A673 (cell line): ENCODE measurements at regions not wholly inside any gene's neighbourhood (a gene's known extent, or its start where the extent isn't known, plus 50 kb on each side); places are given as distances from the start of the nearest gene placed in this dataset.

Source experiments
- BruUV-seq: library from RNA; stranded (reverse); fragments of 400-500 nt; replicated peaks from 2 replicates; lab custom pipeline; 2021; lab: Mats Ljungman, UMichigan
- CTCF ChIA-PET: fragments of 300-600 bp; sonication (Branson Sonifier 250); formaldehyde crosslinking; loops from one replicate; lab custom pipeline; 2022; ENCODE audit warnings: antibody characterized with exemption; lab: Charles Lee
- POLR2A ChIA-PET: fragments of 300-600 bp; sonication (Branson Sonifier 250); formaldehyde crosslinking; loops from one replicate; lab custom pipeline; 2022; ENCODE audit warnings: antibody characterized with exemption; ENCODE audit not compliant: low non-redundant PET; lab: Charles Lee
- DNase-seq: peaks from one replicate; pipeline ENCODE4 v3.0.0-alpha.2; 2015; ENCODE audit warnings: low spot score
- H3K27ac ChIP-seq: fragments of 200-600 bp; sonication (generic); 2 replicates; pipeline ENCODE4 v1.5.1; 2016; ENCODE audit warnings: mixed run types, low read depth, mild to moderate bottlenecking, mixed read lengths, antibody characterized with exemption, low read length; ENCODE audit not compliant: poor library complexity, severe bottlenecking
- H3K27me3 ChIP-seq: fragments of 200-600 bp; sonication (generic); replicated peaks from 2 replicates; pipeline ENCODE4 v1.6.1; 2017; ENCODE audit warnings: mixed run types, low read depth, mild to moderate bottlenecking, mixed read lengths, antibody characterized with exemption, low read length; ENCODE audit not compliant: insufficient read depth, poor library complexity
- H3K36me3 ChIP-seq: fragments of 200-600 bp; sonication (generic); 2 replicates; pipeline ENCODE4 v1.6.1; 2016; ENCODE audit warnings: mixed run types, mild to moderate bottlenecking, mixed read lengths, antibody characterized with exemption, low read length; ENCODE audit not compliant: insufficient read depth, poor library complexity, severe bottlenecking
- H3K4me1 ChIP-seq: fragments of 200-600 bp; sonication (generic); 2 replicates; pipeline ENCODE4 v1.6.1; 2017; ENCODE audit warnings: mixed run types, mild to moderate bottlenecking, mixed read lengths, antibody characterized with exemption, low read length; ENCODE audit not compliant: insufficient read depth, poor library complexity, severe bottlenecking
- H3K4me3 ChIP-seq: fragments of 200-600 bp; sonication (generic); 2 replicates; pipeline ENCODE4 v1.5.1; 2016; ENCODE audit warnings: low read depth, mixed run types, mild to moderate bottlenecking, mixed read lengths, low read length; ENCODE audit not compliant: poor library complexity, severe bottlenecking
- H3K9me3 ChIP-seq: fragments of 200-600 bp; sonication (generic); 2 replicates; pipeline ENCODE4 v1.6.1; 2016; ENCODE audit warnings: mixed run types, low read depth, mild to moderate bottlenecking, mixed read lengths, antibody characterized with exemption, low read length; ENCODE audit not compliant: poor library complexity, severe bottlenecking
- CTCF ChIP-seq: fragments of 300-800, 200-600 bp; sonication (generic); conservative IDR thresholded peaks from 2 replicates; pipeline ENCODE4 v1.5.1; 2017; ENCODE audit warnings: low read depth, mild to moderate bottlenecking, antibody characterized with exemption, low read length, moderate library complexity, mixed read lengths
- EZH2 ChIP-seq: fragments of 200-600 bp; sonication (generic); IDR thresholded peaks from 2 replicates; pipeline ENCODE4 v1.6.1; 2017; ENCODE audit warnings: borderline replicate concordance, low read depth, mild to moderate bottlenecking, mixed read lengths, antibody characterized with exemption, low read length; ENCODE audit not compliant: poor library complexity, severe bottlenecking
- intact Hi-C: fragments of 100-400 bp; cut with micrococcal nuclease; formaldehyde crosslinking; loops from one replicate; pipeline ENCODE4 v1.10.0; 2022; ENCODE audit not compliant: unreplicated experiment

DNA sequence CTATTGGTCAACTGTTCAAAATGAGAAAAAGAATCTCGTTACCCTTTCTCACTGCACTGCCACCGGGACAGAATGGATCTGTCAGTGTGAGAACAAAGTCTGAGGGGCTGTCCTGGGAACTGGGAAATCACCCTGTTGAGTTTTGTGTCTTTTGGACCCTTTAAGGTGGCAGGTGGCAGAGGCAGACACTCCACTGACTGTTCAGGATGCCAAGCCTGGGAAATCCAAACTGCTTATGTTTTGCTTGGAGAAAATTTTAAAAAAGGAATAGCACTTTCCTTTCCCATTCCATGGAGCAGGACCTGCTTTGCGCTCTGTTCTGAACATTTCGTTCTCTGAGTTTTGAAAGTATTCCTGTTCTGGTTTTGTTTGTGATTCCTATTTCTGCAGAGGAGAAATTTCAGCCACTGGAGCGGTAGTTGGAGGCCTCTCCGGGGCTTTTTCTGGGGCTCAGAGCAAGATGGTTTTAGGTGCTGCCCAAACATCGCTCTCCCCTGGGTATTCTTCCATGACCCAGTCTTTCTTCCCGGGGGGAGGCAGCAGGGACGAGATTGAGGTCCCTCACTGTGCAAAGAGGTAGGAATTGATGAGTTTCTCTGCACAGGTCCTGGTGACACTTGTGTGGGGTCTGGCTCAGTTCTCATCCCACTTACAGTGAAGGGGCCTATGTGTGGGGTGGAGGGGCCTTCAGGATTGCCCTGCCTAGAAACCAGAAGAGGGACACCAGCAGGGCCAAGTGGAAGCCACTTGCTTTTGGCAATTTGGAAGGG is 138.5 kb upstream of the SYT13 start:
- CTCF ChIA-PET, result no interaction called here
- TF ChIP-seq EZH2 (no peak), CTCF (no peak)
- POLR2A ChIA-PET, result interaction anchor here (0.6 kb wide), 1 partner anchor 189 kb away, joined by 3 read pairs; no protein-coding TSS in a partner anchor
- Histone ChIP-seq H3K36me3 (no peaks in the 10 kb centered on the region), H3K27ac (no peak overlapping the region), H3K4me1 (no peaks in the 10 kb centered on the region), H3K9me3 (no peaks in the 10 kb centered on the region), H3K27me3 (no peaks in the 10 kb centered on the region), H3K4me3 (no peak overlapping the region)
- intact Hi-C loops, result loop anchor here (10.0 kb wide), 1 partner anchor 1510 kb away; the partner anchor contains the start of gene CSTPP1
- no TSS peak for BruUV-seq
- DNase-seq, result no peak

DNA sequence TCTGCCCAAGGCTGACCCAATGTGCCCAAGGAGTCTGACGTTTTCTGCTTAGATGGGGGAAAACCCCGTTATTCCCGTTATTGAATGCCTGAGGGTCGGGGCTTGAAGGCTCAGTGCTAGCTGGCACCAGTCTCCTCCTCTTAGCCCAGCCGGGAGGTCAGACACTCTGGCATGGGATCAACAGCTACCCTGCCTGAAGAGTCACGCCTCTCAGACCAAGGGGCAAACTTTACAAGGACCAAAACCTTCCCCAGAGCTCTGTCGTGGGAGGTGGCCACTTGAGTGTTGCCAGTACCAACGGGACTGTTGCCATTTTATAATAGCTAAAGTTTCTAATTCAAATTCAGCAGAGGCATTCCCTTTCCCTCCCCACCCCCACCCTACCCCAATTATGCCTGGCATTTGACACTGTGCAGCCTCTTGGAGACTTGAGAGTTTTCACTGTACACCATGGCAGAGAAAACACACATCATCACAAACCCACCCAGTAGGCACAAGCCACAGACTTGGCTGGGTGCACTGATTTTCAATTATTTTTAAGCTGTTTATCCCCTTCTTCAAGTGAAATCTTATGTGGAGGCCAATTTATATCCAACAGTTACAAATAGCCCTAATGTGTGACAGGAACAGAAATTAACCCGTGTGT is 137.5 kb upstream of the SYT13 start:
- intact Hi-C loops, result loop anchor here (10.0 kb wide), 1 partner anchor 1511 kb away; the partner anchor contains the start of gene CSTPP1
- no TSS peak for BruUV-seq
- POLR2A ChIA-PET, result no interaction called here

DNA sequence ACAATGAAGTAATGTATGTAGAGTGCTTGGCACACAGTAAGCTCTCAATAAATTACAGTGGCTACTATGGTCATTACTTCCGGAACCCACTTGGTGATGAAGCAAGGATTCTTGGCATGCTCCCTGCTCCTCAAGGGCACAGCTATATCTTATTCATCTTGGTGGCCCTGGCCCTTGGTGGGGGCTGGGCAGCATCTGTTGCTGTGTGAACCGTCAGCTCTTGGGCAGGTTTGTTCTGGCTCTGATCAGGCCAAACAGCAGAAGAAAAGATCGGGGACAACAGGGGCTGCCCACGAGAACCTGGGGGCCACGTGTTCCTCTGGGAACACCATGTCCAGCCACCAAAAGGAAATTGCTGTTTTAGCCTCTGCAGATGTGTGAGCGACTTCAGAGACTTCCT is 136.9 kb upstream of the SYT13 start:
- DNase-seq, result no peak
- Histone ChIP-seq H3K36me3 (no peaks in the 10 kb centered on the region), H3K27me3 (no peaks in the 10 kb centered on the region), H3K27ac (no peak overlapping the region), H3K9me3 (no peaks in the 10 kb centered on the region), H3K4me1 (no peaks in the 10 kb centered on the region), H3K4me3 (no peak overlapping the region)
- TF ChIP-seq CTCF (no peak), EZH2 (no peak)
- intact Hi-C loops, result loop anchor here (10.0 kb wide), 1 partner anchor 1512 kb away; the partner anchor contains the start of gene CSTPP1
- ChIA-PET CTCF (no interaction called here), POLR2A (no interaction called here)
- no TSS peak for BruUV-seq

More for the DNA sequence above, 137.5 kb upstream of the SYT13 start:
- CTCF ChIA-PET, result no interaction called here
- H3K4me3 ChIP-seq, result no peak overlapping the region
- no peaks in the 10 kb centered on the region for H3K27me3 ChIP-seq
- TF ChIP-seq EZH2 (no peak), CTCF (no peak)
- H3K4me1 ChIP-seq, result no peaks in the 10 kb centered on the region
- H3K27ac ChIP-seq, result no peak overlapping the region
- no peaks in the 10 kb centered on the region for H3K9me3 ChIP-seq
- DNase-seq, result no peak
- no peaks in the 10 kb centered on the region for H3K36me3 ChIP-seq
